ENCODE measurements at regions not wholly inside any gene's neighbourhood (a gene's known extent, or its start where the extent isn't known, plus 50 kb on each side); places are given as distances from the start of the nearest gene placed in this dataset.

DNA sequence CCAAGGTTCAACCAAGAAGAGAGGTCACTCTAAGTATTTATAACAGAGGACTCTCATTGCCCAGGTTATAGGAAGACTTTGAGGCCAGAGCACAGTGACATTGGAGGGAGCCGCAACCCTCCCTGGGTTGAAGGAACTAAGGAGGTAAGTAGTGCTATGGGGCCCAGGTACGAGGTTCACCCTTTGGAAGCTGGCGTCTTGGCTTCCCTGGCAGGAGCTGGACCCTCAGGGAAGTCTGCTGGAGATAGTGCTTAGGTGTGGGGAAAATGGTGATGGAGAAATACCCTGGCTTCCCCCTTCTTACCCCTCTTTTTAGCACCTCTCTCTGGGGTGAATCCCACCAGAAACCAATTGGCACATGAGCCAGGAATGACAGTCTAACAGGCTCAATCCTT lies 317.9 kb upstream of the ZNF32 start:
- Histone ChIP-seq H3K23ac (ENCODE audit: insufficient read length) (no peak overlapping the region), H3K79me1 (ENCODE audit: low read depth, low read length) (no peaks in the 10 kb centered on the region), H3K27me3 (replicated peaks in 1 of 4; ENCODE audit: control insufficient read depth in 3 of 4, extremely low read depth in 1 of 4, insufficient read depth in 3 of 4, low read length in 3 of 4) (no peaks in the 10 kb centered on the region), H3K23me2 (ENCODE audit: low read depth, low read length) (no peaks in the 10 kb centered on the region), H2AK5ac (ENCODE audit: low read depth, low read length) (no peak overlapping the region), H4K8ac (ENCODE audit: extremely low read depth, insufficient read depth, low read length) (no peak overlapping the region), H3K27ac (ENCODE audit: low read depth, low read length) (no peak overlapping the region), H2AFZ (ENCODE audit: low read length) (no peak overlapping the region), H3K4me3 (ENCODE audit: extremely low read depth in 1 of 4, insufficient read depth in 2 of 4, low read depth in 3 of 4, low read length in 4 of 4) (no peak overlapping the region), H3K4me1 (replicated peaks in 1 of 4; ENCODE audit: control insufficient read depth in 3 of 4, insufficient read depth in 4 of 4, low read length in 3 of 4) (no peaks in the 10 kb centered on the region), H2BK15ac (ENCODE audit: low read length) (no peak overlapping the region), H2BK12ac (ENCODE audit: low read depth, low read length) (no peak overlapping the region), H3K18ac (ENCODE audit: extremely low read depth, low read length) (no peak overlapping the region), H3K36me3 (ENCODE audit: control insufficient read depth in 2 of 4, insufficient read depth in 4 of 4, low read length in 3 of 4) (no peaks in the 10 kb centered on the region; a peak in 1 of 8 replicates), H2BK20ac (ENCODE audit: low read length) (no peak overlapping the region), H4K5ac (ENCODE audit: insufficient read length, low read depth, low read length) (no peak overlapping the region), H3K4ac (replicated peaks; ENCODE audit: insufficient read length, low read depth, low read length) (no peak overlapping the region), H3K14ac (ENCODE audit: insufficient read length) (no peak overlapping the region), H4K91ac (replicated peaks; ENCODE audit: insufficient read length, low read length) (no peak overlapping the region), H2BK120ac (replicated peaks; ENCODE audit: low read depth, low read length) (no peak overlapping the region), H4K20me1 (replicated peaks in 1 of 2; ENCODE audit: control insufficient read depth in 1 of 2, insufficient read depth in 2 of 2, low read length in 2 of 2) (no peaks in the 10 kb centered on the region), H3K56ac (replicated peaks; ENCODE audit: insufficient read length, low read depth, low read length) (no peak overlapping the region), H3K9me3 (ENCODE audit: insufficient read depth in 2 of 2, low read depth in 1 of 2, low read length in 1 of 2) (no peaks in the 10 kb centered on the region), H3K4me2 (ENCODE audit: insufficient read depth in 1 of 2, low read depth in 2 of 2, low read length in 2 of 2) (no peak overlapping the region), H3K9ac (replicated peaks in 1 of 4; ENCODE audit: extremely low read depth in 1 of 4, low read depth in 3 of 4, low read length in 3 of 4) (no peak overlapping the region), H2BK5ac (ENCODE audit: low read depth, low read length) (no peak overlapping the region), H3K79me2 (ENCODE audit: control insufficient read depth in 1 of 2, insufficient read depth in 2 of 2, low read length in 2 of 2) (no peaks in the 10 kb centered on the region)
- ChIA-PET CTCF (ENCODE audit: partially characterized antibody) (interaction anchor here (1.0 kb wide), 1 partner anchor 89 kb away, joined by 3 read pairs; no protein-coding TSS in a partner anchor), POLR2A (ENCODE audit: partially characterized antibody) (no interaction called here)
- no peak for DNase-seq (ENCODE audit: low read depth in 1 of 2, low spot score in 2 of 2)
- 84% methylated on average over 3 of the region's 3 CpGs; no CpG with 5 or more reads in 1 of the 2 experiments for WGBS, 2 experiments (ENCODE audit: extremely low coverage in 1 of 2, insufficient coverage in 1 of 2, insufficient read length in 1 of 2, insufficient replicate concordance in 2 of 2, low coverage in 1 of 2, low lambda C conversion rate in 2 of 2, missing lambda C conversion rate in 1 of 2)
- no peak for FAIRE-seq
- no peak for TF ChIP-seq BRCA1 (IDR thresholded peaks at IDR 0.05; ENCODE audit: low read depth, low read length)
- no peak for TF ChIP-seq SUZ12 (IDR thresholded peaks at IDR 0.05; ENCODE audit: low read length)
- no peak for TF ChIP-seq SP1 (IDR thresholded peaks at IDR 0.05; ENCODE audit: low read depth, low read length)
- TF ChIP-seq CBX8 (IDR thresholded peaks at IDR 0.05; ENCODE audit: borderline replicate concordance, low read depth, low read length), result no peak
- TF ChIP-seq HDAC6 (IDR thresholded peaks at IDR 0.05; ENCODE audit: low read depth, low read length), result no peak
- TF ChIP-seq, protein P1, sequence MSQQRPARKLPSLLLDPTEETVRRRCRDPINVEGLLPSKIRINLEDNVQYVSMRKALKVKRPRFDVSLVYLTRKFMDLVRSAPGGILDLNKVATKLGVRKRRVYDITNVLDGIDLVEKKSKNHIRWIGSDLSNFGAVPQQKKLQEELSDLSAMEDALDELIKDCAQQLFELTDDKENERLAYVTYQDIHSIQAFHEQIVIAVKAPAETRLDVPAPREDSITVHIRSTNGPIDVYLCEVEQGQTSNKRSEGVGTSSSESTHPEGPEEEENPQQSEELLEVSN (IDR thresholded peaks at IDR 0.05), result no peak
- TF ChIP-seq POU5F1 (IDR thresholded peaks at IDR 0.05; ENCODE audit: low read depth, low read length), result no peak
- TF ChIP-seq CHD1 (IDR thresholded peaks at IDR 0.05; ENCODE audit: low read depth, low read length), result no peak
- TF ChIP-seq EZH2 (IDR thresholded peaks at IDR 0.05; ENCODE audit: low read depth, low read length, severe bottlenecking), result no peak
- TF ChIP-seq GTF2F1 (IDR thresholded peaks at IDR 0.05; ENCODE audit: borderline replicate concordance, low read depth, low read length), result no peak
- TF ChIP-seq JUND (IDR thresholded peaks at IDR 0.05; ENCODE audit: low read length), result no peak
- TF ChIP-seq JUN (IDR thresholded peaks at IDR 0.05; ENCODE audit: low read depth, low read length), result no peak
- no peak for TF ChIP-seq EGR1 (IDR thresholded peaks at IDR 0.05; ENCODE audit: borderline replicate concordance, low read depth, low read length)
- TF ChIP-seq SIN3A (conservative IDR thresholded peaks at IDR 0.05 in 1 of 2, IDR thresholded peaks at IDR 0.05 in 1 of 2; ENCODE audit: low read depth in 1 of 2, low read length in 2 of 2), result no peak
- no peak for TF ChIP-seq EP300 (IDR thresholded peaks at IDR 0.05; ENCODE audit: borderline replicate concordance in 1 of 2, low read depth in 2 of 2, low read length in 2 of 2)

All from H1 (cell line).